Muscle layer of duodenum (tissue), 2 donors: ENCODE measurements at regions not wholly inside any gene's neighbourhood (a gene's known extent, or its start where the extent isn't known, plus 50 kb on each side); places are given as distances from the start of the nearest gene placed in this dataset.

Experiments
- H3K27ac ChIP-seq: one replicate; pipeline ENCODE4 v1.7.0; 2013; ENCODE audit warnings: mild to moderate bottlenecking, low read length
- H3K27me3 ChIP-seq: one replicate; pipeline ENCODE4 v1.7.0; 2013; ENCODE audit warnings: low read depth, mild to moderate bottlenecking, control low read depth, low read length
- H3K36me3 ChIP-seq, 2 donors: one replicate each; pipeline ENCODE4 v1.7.0; 2013; ENCODE audit warnings: low read length in 2 of 2, control low read depth in 1 of 2, mild to moderate bottlenecking in 1 of 2; ENCODE audit not compliant: insufficient read depth in 2 of 2, control insufficient read depth in 1 of 2
- H3K4me1 ChIP-seq, 2 donors: one replicate each; pipeline ENCODE4 v1.7.0; 2013; ENCODE audit warnings: low read length in 2 of 2, mild to moderate bottlenecking in 2 of 2, control low read depth in 1 of 2, moderate library complexity in 1 of 2; ENCODE audit not compliant: insufficient read depth in 2 of 2, control insufficient read depth in 1 of 2
- H3K4me3 ChIP-seq, 2 donors: one replicate each; pipeline ENCODE4 v1.7.0; 2013; ENCODE audit warnings: low read length in 2 of 2, low read depth in 1 of 2, mild to moderate bottlenecking in 1 of 2
- H3K9me3 ChIP-seq, 2 donors: one replicate each; pipeline ENCODE4 v1.7.0; 2013; ENCODE audit warnings: low read length in 2 of 2, control low read depth in 1 of 2, mild to moderate bottlenecking in 1 of 2; ENCODE audit not compliant: control insufficient read depth in 1 of 2
- donor health status: healthy.

DNA sequence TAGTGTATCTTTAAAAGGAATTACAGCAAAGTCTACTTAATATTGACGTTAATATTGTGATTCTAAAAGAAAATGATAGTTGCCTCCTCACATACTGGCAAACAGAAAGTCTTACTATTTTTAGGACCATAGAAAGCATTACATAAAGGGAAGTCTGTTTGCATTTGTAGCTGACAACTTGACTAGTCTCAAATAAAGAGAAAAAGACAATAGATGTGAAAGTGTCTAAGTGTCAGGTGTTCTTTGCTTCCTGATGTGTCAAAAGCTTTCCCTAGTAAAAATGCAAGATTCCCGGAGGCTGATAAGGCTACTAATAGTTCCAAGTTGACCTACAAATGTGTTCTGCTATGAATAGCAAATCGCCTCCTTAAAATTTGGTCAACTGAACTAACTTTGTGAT, 259.7 kb downstream of the CDH10 start:
- no peak overlapping the region for H3K4me3 ChIP-seq
- no peaks in the 10 kb centered on the region for H3K4me1 ChIP-seq
- H3K27ac ChIP-seq, result no peak overlapping the region
- no peaks in the 10 kb centered on the region for H3K36me3 ChIP-seq
- peaks cover 0 to 4% of the 10 kb centered on the region in 2 donors for H3K9me3 ChIP-seq
- no peaks in the 10 kb centered on the region for H3K27me3 ChIP-seq

DNA sequence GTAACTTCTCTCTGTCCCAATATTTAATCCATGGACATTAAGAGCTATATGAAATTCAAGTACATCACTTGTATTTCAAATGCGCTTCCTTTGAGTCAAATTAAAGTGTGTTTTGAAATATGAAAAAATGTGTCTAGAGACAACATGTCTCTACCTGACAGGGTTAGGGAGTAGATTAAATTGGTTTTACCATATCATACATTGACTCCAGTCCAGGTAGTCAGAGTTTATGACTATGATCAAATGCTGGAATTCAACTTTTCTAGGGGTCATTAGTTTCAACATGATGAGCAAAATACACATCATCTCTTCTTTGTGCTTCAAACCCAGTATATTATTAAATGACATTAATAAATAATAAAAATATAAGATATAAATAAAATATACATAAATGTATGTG, 259.2 kb downstream of the CDH10 start:
- no peak overlapping the region for H3K4me3 ChIP-seq
- no peak overlapping the region for H3K27ac ChIP-seq
- H3K27me3 ChIP-seq, result no peaks in the 10 kb centered on the region
- H3K4me1 ChIP-seq, result no peaks in the 10 kb centered on the region
- H3K9me3 ChIP-seq, result peaks cover 0 to 4% of the 10 kb centered on the region in 2 donors
- H3K36me3 ChIP-seq, result no peaks in the 10 kb centered on the region

DNA sequence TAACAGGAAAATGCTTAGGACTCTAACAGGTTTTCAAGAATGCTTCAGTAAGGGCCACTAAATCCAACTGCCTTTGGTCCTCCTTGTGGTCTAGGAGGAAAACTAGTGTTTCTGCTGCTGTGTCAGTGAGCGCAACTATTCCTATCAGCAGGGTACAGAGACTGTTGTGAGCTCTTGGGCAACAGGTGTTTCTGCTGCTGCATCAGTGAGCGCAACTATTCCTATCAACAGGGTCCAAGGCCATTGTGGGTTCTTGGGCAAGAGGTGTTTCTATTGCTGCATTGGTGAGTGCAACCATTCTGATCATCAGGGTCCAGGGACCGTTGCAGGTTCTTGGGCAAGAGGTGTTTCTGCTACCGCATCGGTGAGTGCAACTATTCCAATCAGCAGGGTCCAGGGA, 256.3 kb downstream of the CDH10 start:
- Histone ChIP-seq H3K36me3 (no peaks in the 10 kb centered on the region), H3K4me3 (no peak overlapping the region), H3K9me3 (peaks cover 0 to 4% of the 10 kb centered on the region in 2 donors), H3K27me3 (no peaks in the 10 kb centered on the region), H3K4me1 (no peaks in the 10 kb centered on the region), H3K27ac (no peak overlapping the region)

DNA sequence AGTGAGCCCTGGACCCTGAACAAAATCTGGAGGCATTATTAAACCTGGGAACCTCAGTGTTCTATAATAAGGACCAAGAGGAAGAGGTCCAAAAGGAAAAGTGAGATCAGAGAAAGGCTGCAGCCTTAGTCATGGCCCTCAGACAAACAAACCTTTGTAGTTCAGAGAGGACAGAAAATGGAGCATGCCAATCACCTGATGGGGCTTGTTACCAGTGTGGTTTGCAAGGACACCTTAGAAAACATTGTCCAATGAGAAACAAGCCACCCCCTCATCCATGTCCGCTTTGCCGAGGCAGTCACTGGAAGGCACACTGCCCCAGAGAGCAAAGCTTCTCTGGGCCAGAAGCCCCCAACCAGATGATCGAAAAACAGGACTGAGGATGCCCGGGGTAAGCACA, 254.8 kb downstream of the CDH10 start:
- Histone ChIP-seq H3K36me3 (no peaks in the 10 kb centered on the region), H3K9me3 (peaks cover 0 to 4% of the 10 kb centered on the region in 2 donors), H3K4me3 (no peak overlapping the region), H3K27ac (no peak overlapping the region), H3K4me1 (no peaks in the 10 kb centered on the region), H3K27me3 (no peaks in the 10 kb centered on the region)

DNA sequence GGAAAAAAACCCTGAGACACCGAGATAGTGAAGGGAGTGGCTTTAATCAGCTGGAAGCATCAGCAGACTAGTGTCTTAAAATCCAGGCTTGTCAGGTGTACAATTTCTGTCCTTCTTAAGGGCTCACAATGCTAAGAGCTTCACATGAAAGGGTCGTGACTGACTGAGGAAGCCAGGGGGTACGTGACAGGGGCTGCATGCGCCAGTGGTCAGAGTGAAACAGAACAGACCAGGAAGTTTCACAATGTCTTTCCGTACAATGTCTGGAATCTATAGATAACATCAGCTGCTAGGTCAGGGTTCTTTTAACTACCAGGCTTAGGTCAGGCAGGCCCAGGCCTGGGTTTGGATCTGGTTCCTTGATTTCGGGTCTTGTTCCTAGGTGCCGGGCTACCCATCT, 253.0 kb downstream of the CDH10 start:
- Histone ChIP-seq H3K4me3 (no peak overlapping the region), H3K36me3 (no peaks in the 10 kb centered on the region), H3K9me3 (peaks cover 0 to 4% of the 10 kb centered on the region in 2 donors), H3K27ac (no peak overlapping the region), H3K27me3 (no peaks in the 10 kb centered on the region), H3K4me1 (no peaks in the 10 kb centered on the region)

DNA sequence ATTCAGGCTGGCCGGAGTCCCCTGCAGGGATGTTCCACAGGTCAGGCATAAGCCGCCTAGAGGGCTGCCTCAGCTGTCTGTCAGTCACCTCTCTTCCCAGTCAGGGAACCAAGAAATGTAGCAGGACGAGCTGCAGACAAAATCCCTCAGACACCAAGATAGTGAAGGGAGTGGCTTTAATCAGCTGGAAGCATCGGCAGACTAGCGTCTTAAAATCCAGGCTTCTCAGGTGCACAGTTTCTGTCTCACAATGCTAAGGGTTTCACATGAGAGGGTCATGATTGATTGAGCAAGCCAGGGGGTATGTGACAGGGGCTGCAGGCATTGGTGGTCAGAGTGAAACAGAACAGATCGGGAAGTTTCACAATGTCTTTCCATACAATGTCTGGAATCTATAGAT, 247.2 kb downstream of the CDH10 start:
- H3K4me3 ChIP-seq, result no peak overlapping the region
- H3K9me3 ChIP-seq, result peaks cover 0 to 4% of the 10 kb centered on the region in 2 donors
- H3K27me3 ChIP-seq, result no peaks in the 10 kb centered on the region
- no peaks in the 10 kb centered on the region for H3K36me3 ChIP-seq
- no peak overlapping the region for H3K27ac ChIP-seq
- H3K4me1 ChIP-seq, result no peaks in the 10 kb centered on the region

DNA sequence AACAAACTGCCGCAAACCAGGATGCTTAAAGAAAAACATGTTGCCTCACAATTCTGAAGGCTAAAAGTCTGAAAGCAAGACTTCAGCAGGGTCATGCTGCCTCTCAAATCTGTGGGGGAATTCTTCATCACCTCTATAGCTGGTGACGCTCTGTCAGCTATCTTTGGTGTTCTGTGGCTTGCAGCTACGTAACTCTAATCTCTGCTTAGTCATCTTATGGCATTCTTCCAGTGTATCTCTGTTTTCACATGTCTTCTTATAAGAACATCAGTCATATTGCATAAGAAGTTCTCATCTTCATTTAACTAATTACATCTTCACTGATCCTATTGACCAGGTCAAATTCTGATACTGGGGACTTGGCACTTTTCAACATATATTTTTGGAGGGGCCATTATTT, 243.0 kb downstream of the CDH10 start:
- Histone ChIP-seq H3K9me3 (peaks cover 0 to 4% of the 10 kb centered on the region in 2 donors), H3K4me3 (no peak overlapping the region), H3K4me1 (no peaks in the 10 kb centered on the region), H3K36me3 (no peaks in the 10 kb centered on the region), H3K27ac (no peak overlapping the region), H3K27me3 (no peaks in the 10 kb centered on the region)

DNA sequence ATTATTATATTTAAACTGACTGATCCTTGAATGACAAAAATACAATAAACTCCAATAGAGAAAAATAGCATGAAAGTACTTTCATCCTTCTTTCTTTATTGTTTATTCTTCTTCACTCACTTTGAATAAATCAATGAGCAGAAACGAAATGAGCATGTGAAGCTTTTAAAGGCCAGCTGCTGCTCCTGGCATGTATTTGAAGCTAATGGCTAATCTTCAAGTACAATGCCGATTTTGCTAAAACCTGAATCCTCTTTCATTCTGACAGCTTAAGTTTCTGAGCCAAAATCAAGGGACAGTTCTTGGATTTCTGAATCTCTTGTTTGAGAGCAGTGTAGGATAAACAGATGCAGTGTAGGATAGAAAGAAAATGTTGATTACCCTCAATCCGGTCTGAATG, 237.3 kb downstream of the CDH10 start:
- H3K4me1 ChIP-seq, result no peaks in the 10 kb centered on the region
- no peaks in the 10 kb centered on the region for H3K9me3 ChIP-seq
- H3K27ac ChIP-seq, result no peak overlapping the region
- no peaks in the 10 kb centered on the region for H3K36me3 ChIP-seq
- no peaks in the 10 kb centered on the region for H3K27me3 ChIP-seq
- no peak overlapping the region for H3K4me3 ChIP-seq

DNA sequence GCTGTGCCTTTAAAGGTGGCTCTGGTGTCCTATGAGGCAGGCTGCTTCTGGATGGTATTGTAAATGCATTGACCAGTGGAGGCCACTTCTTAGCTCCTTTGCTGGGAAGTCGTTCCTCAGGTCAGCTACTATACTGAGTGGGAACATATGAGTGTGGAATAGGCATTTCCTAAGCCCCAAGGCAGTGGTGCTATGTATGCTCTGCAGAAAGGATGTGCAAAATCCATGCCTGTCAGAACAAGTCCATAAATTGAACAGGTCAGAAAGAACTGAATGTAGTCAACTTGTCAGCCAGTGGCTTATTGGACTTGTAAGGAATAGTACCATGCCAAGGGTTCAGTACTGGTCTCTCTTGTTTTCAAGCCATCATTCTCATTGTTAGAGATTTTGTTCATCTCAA, 216.4 kb downstream of the CDH10 start:
- Histone ChIP-seq H3K36me3 (no peaks in the 10 kb centered on the region), H3K9me3 (no peaks in the 10 kb centered on the region), H3K27me3 (no peaks in the 10 kb centered on the region), H3K27ac (no peak overlapping the region), H3K4me1 (no peaks in the 10 kb centered on the region), H3K4me3 (no peak overlapping the region)

DNA sequence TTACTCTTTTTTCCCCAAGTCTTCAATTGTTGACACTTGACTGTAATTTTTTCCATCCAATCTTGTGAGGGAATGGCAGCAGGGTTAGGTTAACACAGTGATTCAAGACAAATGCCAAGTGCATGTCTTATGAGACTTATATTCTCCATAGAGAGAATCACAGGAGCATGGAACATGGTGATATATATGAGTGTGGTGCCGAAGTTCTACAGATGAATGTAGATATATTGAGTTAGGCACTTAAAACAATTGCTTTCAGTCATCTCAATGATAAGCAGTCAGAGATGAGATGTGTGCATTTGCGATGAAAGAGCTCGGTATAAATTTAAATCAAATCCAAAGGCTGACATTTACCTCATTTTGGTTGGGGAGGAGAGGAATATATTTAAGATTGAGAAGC, 211.2 kb downstream of the CDH10 start:
- no peaks in the 10 kb centered on the region for H3K4me1 ChIP-seq
- H3K4me3 ChIP-seq, result no peak overlapping the region
- H3K27me3 ChIP-seq, result no peaks in the 10 kb centered on the region
- H3K9me3 ChIP-seq, result no peaks in the 10 kb centered on the region
- H3K27ac ChIP-seq, result no peak overlapping the region
- no peaks in the 10 kb centered on the region for H3K36me3 ChIP-seq
